ENCODE measurements at regions not wholly inside any gene's neighbourhood (a gene's known extent, or its start where the extent isn't known, plus 50 kb on each side); places are given as distances from the start of the nearest gene placed in this dataset.

- Histone ChIP-seq H3K36me3 (no peaks in the 10 kb centered on the region), H3K27me3 (no peaks in the 10 kb centered on the region), H3K4me1 (no peaks in the 10 kb centered on the region), H3K27ac (no peak overlapping the region), H3K9me3 (no peaks in the 10 kb centered on the region), H3K4me3 (no peak overlapping the region)
- WGBS, 2 donors (ENCODE audit: low coverage in 1 of 2) = 91% methylated on average over 4 to 8 of the region's 8 CpGs
- no peak for TF ChIP-seq POLR2A (IDR thresholded peaks at IDR 0.05)
- no peak for TF ChIP-seq POLR2AphosphoS5 (IDR thresholded peaks at IDR 0.05)
- TF ChIP-seq, protein P1, sequence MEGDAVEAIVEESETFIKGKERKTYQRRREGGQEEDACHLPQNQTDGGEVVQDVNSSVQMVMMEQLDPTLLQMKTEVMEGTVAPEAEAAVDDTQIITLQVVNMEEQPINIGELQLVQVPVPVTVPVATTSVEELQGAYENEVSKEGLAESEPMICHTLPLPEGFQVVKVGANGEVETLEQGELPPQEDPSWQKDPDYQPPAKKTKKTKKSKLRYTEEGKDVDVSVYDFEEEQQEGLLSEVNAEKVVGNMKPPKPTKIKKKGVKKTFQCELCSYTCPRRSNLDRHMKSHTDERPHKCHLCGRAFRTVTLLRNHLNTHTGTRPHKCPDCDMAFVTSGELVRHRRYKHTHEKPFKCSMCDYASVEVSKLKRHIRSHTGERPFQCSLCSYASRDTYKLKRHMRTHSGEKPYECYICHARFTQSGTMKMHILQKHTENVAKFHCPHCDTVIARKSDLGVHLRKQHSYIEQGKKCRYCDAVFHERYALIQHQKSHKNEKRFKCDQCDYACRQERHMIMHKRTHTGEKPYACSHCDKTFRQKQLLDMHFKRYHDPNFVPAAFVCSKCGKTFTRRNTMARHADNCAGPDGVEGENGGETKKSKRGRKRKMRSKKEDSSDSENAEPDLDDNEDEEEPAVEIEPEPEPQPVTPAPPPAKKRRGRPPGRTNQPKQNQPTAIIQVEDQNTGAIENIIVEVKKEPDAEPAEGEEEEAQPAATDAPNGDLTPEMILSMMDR (IDR thresholded peaks at IDR 0.05) = no peak
- no peak for TF ChIP-seq EP300 (IDR thresholded peaks at IDR 0.05)
- no peak for ATAC-seq
These were observed 110.0 kb upstream of the SLC22A23 start for GRCh38 chr6:3566812-3567211.

DNA sequence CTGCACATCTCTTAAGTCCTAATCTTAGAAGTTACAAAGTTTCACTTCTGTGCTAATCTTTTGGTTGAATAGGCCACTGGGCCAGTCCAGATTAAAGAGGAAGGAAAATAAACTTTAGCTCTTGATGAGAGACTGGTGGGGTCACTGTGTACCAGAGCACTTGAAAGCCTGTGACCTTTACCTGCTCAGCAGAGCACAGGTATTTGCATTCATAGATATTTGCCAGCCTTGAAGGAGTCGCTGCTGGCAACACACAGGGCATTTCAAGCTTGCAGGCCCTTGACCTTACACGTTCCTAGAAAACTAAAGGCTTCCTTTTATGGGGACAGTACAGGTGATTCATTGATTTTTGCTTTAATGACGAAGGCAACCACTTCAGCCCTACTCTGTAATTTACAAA is 108.4 kb upstream of the SLC22A23 start:
- no peaks in the 10 kb centered on the region for H3K4me1 ChIP-seq
- H3K9me3 ChIP-seq = no peaks in the 10 kb centered on the region
- WGBS, 2 donors (ENCODE audit: low coverage in 1 of 2) = 77 to 100% methylated on average over 1 to 2 of the region's 3 CpGs
- no peak overlapping the region for H3K27ac ChIP-seq
- TF ChIP-seq POLR2A (IDR thresholded peaks at IDR 0.05) = no peak
- TF ChIP-seq POLR2AphosphoS5 (IDR thresholded peaks at IDR 0.05) = no peak
- no peak for TF ChIP-seq EP300 (IDR thresholded peaks at IDR 0.05)
- TF ChIP-seq, protein P1 (IDR thresholded peaks at IDR 0.05) = no peak
- no peak overlapping the region for H3K4me3 ChIP-seq
- H3K27me3 ChIP-seq = no peaks in the 10 kb centered on the region
- H3K36me3 ChIP-seq = no peaks in the 10 kb centered on the region
- ATAC-seq = no peak

DNA sequence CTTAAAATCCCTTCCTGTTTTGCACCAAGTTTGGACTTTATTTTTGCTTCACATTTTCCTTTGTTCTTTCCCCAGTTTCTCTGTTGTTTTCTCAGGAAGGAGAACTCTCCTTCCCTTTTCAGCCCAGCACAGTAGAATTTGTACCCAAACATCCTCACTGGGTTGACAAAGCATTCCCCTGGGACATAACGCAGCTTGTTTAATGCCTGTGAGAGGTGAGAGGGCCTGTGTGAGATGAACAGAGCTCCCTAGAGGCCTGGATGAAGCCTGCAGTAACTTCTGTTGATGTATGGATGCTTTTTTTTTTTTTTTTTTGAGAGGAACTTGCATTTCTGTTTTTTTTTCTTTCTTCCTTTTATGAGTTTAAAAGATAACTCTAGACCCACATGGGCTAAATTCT is 104.9 kb upstream of the SLC22A23 start:
- Histone ChIP-seq H3K4me1 (no peaks in the 10 kb centered on the region), H3K4me3 (no peak overlapping the region), H3K36me3 (no peaks in the 10 kb centered on the region), H3K27ac (no peak overlapping the region), H3K9me3 (no peaks in the 10 kb centered on the region), H3K27me3 (no peaks in the 10 kb centered on the region)
- no peak for TF ChIP-seq POLR2AphosphoS5 (IDR thresholded peaks at IDR 0.05)
- TF ChIP-seq, protein P1 (IDR thresholded peaks at IDR 0.05) = no peak
- no peak for TF ChIP-seq EP300 (IDR thresholded peaks at IDR 0.05)
- TF ChIP-seq POLR2A (IDR thresholded peaks at IDR 0.05) = no peak
- WGBS, 2 donors (ENCODE audit: low coverage in 1 of 2) = 40 to 88% methylated on average over 1 of the region's 1 CpG
- ATAC-seq = no peak

- Histone ChIP-seq H3K27ac (no peak overlapping the region), H3K4me3 (no peak overlapping the region), H3K4me1 (no peaks in the 10 kb centered on the region), H3K27me3 (no peaks in the 10 kb centered on the region), H3K36me3 (no peaks in the 10 kb centered on the region), H3K9me3 (no peaks in the 10 kb centered on the region)
- TF ChIP-seq, protein P1 (IDR thresholded peaks at IDR 0.05) = no peak
- TF ChIP-seq POLR2A (IDR thresholded peaks at IDR 0.05) (no peak), POLR2AphosphoS5 (IDR thresholded peaks at IDR 0.05) (no peak), EP300 (IDR thresholded peaks at IDR 0.05) (no peak)
- no peak for ATAC-seq
- 88 to 100% methylated on average over 1 of the region's 1 CpG for WGBS, 2 donors (ENCODE audit: low coverage in 1 of 2)
These were observed 103.4 kb upstream of the SLC22A23 start for GRCh38 chr6:3560211-3560610.

DNA sequence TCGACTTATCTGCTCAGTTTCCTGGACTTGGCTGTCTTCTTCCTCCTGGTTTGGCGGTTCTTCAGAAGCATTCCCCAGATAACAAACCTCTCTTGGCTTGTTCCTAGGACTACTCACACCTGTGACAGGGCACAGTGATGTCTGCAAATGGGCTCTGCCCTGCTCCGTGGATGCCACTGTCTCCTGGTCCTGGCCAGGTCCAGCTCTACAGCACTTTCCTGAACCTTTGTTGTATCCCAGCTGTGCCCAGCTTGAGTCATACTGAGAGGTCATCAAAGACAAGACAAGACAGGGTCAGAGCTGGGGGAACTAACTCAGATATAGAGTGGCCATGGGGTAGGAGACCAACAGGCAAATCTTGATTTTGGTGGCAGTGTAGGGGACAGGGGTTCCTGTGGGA is 102.7 kb upstream of the SLC22A23 start:
- TF ChIP-seq POLR2A (IDR thresholded peaks at IDR 0.05) (no peak), POLR2AphosphoS5 (IDR thresholded peaks at IDR 0.05) (no peak), EP300 (IDR thresholded peaks at IDR 0.05) (no peak)
- TF ChIP-seq, protein P1 (IDR thresholded peaks at IDR 0.05) = no peak
- no peaks in the 10 kb centered on the region for H3K36me3 ChIP-seq

More for the DNA sequence above, 102.7 kb upstream of the SLC22A23 start:
- Histone ChIP-seq H3K27ac (no peak overlapping the region), H3K4me1 (no peaks in the 10 kb centered on the region), H3K27me3 (no peaks in the 10 kb centered on the region), H3K4me3 (no peak overlapping the region), H3K9me3 (no peaks in the 10 kb centered on the region)
- 61 to 100% methylated on average over 1 to 3 of the region's 3 CpGs for WGBS, 2 donors (ENCODE audit: low coverage in 1 of 2)
- no peak for ATAC-seq

All from gastroesophageal sphincter (tissue), 4 donors.